GM21381 (cell line): ENCODE measurements at regions not wholly inside any gene's neighbourhood (a gene's known extent, or its start where the extent isn't known, plus 50 kb on each side); places are given as distances from the start of the nearest gene placed in this dataset.
"Not testable (repeated sequence)": the region's sequence is repeated elsewhere in the genome, so short reads cannot be mapped to it uniquely, and the experiment has no call there.

Source experiments
- ATAC-seq: cut with Tn5 transposase; IDR thresholded peaks from one replicate; pipeline ENCODE4 v1.9.1; 2021; ENCODE audit warnings: mild to moderate bottlenecking, moderate library complexity; ENCODE audit not compliant: unreplicated experiment

DNA sequence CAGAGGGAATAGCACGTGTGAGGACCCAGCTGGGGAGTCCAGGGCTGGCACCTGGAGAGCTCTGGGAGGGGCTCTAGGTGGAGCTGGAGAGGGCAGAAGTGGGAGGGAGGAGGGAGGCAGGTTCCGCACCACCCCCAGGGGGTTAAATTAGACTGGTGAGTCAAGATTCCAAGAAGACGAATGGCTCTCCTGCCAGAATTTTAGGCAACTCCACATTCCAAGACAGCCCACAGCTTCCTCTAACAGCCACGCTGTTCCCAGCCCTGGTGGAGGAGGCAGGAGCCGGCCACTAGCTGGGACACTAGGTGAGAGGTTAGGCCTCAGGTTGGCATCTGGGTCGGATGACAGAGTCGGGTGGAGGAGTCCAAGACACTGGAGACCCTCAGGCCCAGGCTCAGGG lies 60.2 kb downstream of the TFAP2C start:
- ATAC-seq, result no peak

DNA sequence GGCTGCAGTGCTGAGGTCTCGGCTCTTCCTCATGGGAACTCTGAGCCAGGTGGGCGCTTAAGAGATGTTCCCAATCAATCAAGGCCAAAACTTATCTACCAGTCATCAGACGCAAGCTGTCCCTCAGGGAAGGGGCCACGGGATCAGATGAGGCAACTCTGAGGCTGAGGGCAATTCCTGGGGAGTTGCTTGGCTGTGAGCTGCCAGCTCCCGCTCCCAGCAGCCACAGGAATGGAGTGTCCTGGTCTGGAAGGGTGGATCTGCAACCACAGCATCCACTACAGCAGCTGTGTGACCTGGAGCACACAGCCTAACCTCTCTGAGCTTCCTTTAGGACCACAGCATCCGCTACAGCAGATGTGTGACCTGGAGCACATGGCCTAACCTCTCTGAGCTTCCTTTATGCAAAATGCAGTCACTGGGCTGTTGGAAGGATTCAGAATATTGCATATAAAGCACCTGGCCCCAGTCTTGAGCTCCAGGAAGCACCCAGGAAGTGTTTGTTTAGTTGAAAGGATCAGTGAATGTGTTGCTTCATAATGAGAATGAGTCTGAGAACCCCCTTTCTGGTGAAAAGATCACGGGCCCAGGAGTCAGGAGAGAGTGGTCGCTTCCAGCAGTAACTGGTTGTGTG lies 60.9 kb downstream of the TFAP2C start:
- ATAC-seq, result no peak

DNA sequence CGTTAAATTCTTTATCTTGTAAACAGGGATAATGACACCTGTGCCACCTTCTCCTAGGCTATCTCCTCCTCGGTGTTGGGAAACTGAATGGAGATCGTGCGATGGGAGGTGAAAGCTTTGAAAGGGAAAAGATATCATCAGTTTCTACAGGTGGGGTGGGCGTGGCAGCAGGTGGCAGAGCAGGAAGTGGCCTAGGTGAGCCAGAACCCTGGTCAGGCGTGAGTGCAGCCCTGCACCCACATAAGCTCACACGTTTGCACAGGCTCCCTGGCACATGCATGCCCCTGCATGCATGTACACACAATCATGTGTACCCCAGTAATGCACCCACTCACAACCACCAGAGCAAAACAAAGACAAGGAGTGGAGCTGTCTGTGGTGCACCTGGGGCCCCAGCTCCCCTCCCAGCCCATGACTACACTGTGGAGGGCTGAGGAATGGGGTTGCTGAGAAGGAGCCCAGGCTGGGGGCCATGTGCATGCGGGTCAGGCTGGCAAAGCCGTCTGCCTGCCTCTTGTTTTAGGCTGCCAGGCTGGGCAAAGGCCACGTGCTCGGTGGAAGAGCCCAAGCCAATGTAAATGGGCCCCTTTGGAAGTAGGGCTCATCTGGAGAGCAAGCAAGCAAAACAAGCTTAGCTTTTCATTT lies 61.5 kb downstream of the TFAP2C start:
- no peak for ATAC-seq

DNA sequence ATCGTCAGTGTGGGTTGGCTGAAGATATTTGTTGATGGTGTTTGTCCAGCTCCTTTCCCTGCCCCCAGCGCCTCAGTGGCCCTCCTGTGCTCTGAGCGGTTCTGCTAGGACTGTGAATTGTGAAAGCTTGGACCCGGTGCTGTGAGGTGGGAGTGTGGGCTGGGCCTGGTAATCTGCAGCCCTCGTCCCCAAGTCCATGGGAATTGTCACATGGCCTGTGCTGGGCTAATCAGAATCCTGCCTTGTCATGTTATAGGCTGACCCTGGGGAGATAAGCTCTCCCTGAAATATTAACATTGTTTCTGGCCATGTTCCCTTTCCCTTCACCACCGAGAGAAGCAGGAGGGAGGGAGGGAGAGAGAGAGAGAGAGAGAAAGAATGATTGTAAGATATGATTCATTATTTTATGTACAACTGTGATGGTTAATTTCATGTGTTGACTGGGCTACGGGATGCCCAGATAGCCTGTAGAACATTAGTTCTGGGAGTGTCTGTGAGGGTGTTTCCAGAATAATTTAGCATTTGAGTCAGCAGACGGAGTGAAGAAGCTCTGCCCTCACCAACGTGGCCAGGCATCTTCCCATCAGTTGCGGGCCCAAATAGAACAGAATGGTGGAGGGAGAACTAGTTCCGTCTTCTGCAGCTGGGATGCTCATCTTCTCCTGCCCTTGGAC lies 62.4 kb downstream of the TFAP2C start:
- no peak for ATAC-seq

DNA sequence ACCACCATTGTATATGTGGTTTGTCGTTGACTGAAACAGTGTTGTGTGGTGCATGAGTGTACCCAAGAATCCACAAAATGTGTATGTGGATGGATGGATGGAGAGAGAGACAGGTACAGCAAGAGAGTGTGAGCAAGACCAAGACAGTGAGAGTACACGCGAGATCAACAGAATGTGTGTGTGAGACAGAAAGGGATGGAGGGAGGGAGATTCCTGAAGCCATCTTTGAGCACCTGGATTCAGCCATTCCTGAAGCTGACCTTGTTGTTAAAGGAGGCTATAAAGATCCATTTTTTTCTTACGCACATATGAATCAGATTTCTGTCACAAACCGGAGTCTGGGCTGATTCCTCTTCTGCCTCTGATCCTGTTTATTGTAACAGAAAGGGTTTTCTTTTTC lies 64.1 kb downstream of the TFAP2C start:
- ATAC-seq, result no peak

DNA sequence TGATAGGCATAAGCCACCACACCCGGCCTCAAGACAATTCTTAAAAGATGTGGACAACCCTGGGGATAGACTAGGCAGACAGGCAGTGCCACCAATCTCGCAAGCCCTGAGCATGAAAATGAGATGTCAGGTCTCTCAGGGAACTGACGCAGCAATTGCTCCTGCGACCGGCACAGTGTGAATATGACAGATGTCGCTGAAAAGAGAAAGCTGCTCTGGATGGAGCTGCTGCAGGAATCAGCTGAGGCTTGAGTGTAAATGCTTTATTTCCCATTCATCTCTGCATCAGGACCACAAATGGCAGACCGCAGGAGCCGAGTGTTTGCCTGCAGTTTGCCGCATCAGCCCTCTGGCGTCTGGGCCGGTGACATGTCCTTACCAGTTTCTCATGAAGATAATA lies 68.4 kb downstream of the TFAP2C start:
- no peak for ATAC-seq

DNA sequence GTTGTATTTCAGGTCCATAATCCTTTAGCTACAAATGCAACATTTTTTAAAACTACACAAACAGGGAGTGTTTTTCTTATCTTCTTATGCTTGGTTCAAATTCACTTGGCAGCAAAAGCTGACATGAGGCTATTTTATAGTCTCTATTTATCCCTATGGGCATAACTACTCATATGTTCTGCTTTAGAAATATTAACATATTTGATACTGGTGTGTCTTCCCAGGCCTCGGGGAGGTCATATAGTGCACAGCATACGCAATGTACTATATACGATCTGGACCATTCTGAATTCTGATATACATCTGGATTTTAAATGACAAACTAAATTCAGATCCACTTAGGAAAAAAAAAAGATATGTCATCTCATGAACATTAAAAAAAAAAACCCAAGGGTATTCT lies 69.2 kb downstream of the TFAP2C start:
- ATAC-seq, result no peak

DNA sequence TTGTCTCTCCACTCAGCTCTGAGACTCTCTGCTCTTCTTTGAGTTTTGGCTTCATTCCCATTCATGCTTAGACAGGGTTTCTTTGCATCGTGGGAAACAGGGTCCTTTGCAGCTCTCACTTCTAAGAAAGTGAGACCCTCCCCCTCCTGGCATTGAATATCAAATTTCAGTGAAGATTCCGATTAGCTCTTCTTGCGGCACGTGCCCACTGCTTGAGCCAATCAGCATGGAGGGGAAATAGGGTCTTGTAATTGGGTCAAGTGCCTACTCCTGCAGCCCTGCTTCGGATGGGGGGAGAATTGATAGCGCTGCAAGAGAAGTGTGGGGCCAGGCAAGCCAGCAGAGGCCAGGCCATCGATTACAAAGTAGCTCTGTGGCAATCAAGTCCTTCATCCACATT lies 69.6 kb downstream of the TFAP2C start:
- ATAC-seq, result no peak

DNA sequence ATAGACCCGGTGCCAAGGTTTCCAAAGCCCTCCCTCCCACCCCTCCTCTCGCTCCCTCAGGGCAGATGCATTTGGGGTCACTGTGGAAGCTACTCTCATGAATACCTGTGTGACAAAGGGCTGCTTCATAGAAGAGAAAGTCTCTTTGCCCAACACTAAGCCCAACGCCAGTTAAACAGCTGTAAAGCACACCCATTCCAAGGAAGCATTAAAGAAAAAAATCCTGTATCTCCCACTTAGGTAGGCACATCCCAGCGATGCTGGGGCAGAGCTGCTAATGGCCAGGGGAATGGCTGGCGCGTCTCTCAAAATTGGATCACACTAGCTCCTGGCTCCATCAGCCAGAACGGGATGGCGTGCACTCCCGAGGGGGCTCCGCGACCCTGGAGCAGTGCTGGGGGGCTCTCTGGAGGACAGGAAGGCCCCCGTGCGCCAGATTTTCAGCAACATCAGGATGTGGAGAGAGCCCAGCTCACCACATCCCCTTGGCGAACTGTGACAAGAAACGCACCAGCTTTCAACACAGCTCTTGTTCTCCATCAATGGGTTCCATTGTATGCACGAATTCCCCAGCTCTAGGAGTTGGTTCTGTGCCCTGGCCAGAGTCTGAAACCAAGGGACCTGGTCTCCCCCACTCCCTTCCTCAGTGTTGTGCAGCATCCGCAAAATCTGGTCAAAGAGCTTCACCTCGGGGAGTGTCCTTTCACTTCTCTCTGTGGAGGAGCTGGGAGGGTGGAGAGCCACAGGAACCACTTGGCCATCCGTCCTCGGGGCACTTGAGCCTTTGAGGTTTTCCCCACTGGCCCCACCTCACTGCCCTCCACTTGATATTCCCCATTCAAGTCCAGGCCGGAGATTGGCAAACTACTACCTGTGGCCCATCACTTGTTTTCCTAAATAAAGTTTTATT lies 74.1 kb downstream of the TFAP2C start:
- no peak for ATAC-seq

DNA sequence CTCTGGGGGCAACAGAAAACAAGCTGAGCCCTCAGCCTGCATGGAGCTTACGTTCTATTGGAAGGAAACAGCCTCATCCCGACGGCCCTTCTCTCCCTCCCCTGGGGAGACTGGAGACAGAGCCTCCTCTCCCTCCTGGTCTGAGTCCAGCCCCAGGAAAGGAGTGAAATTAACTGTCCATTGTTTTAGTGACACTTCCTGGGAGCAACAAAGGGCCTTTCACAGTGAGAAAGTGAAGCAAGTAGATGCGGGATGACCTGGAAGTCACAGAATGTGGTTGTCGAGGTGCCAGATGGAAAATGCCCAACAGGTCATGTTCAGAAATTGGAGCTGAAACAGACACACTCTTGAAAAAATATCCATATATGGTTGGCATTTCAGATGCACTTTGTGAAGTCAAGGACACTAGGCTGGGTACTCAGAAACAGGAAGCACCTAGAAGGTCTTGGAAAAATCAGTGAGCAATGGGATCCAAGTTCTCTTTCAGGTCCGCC lies 77.8 kb downstream of the TFAP2C start:
- ATAC-seq, result no peak

DNA sequence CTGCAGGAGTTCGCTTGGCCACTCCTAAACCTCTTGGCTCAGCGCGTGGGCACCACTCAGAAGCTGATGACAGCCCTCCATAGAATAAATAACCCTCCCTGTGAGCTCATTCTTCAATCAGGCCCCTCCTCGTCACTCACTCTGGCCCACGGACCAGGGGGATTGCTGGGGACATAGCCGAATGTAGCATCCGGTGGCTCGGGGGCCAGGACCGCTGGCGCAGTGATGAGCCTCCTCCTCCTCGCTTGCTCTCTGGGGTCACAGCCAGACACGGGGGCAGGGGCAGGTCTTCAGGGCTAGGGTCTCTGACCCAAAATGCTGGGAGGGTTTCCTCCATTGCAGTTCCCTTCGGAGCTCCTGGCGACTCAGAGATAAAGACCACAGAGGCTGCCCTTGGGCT lies 79.9 kb downstream of the TFAP2C start:
- ATAC-seq, result no peak

DNA sequence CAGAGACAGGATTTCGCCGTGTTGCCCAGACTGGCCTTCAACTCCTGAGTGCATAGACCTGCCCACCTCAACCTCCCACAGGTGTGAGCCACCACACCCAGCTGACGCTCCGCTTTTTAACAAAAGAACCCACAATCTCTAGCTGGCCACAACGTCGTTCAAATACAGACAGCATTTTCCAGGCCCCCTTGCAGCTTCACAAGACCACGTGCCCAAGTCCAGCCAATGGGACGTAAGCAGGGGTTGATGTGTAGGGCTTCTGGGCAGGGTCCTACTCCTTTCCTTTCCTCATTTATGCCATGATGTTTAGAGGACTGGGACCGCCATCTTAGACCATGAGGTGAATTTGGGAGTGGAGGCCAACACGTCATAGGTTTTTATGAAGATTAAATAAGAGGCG lies 81.0 kb downstream of the TFAP2C start:
- no peak for ATAC-seq

DNA sequence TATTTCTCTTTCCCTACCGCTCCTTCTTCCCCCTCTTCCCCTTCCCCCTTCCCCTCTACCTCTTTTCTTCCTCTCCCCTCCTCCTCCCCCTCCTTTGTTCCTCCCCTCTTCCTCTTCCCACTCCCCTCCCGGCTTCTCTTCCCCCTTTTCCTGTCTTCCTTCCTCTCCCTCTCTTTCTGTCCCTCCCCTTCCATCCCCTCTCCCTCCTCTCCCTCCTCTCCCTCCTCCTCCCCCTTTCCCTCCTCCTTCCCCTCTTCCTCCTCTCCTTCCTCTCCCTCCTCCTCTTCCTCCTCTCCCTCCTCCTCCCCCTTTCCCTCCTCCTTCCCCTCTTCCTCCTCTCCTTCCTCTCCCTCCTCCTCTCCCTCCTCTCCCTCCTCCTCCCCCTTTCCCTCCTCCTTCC lies 81.5 kb downstream of the TFAP2C start:
- ATAC-seq, result not testable (repeated sequence)

DNA sequence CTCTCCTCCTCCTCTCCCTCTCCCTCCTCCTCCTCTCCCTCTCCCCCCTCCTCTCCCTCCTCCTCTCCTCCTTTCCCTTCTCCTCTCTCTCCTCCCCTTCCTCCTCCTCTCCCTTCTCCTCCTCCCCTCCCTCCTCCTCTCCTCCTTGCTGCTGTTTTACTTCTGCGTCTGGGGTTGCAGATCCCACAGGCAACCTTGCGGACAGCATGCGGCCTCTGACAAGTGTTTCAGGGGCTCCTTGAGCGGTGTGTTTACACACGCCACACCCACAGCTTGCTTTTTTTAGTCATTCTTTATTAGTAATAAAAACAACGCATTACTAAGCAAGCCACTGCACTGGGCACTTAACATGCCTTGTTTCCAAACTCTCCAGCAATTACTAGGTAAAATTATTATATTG lies 81.9 kb downstream of the TFAP2C start:
- no peak for ATAC-seq

DNA sequence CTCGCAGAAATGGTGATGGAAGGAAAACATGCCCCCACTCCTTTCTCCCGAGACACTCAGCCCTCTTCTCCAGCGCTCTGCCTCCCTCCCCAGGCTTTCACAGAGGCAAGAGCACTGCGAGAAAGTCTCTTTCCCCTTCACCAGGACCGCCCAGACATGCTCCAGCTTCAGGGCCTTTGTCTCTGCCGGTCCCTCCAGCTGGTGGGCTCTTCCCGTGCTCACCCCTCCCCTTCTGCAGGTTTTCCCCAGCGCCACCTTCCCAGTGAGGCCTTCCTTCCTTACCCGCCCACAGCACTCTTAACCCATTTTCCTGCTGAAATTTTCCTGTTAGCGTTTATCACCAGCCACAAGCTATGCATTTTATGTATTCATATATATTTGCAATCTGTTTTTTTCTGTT lies 86.2 kb downstream of the TFAP2C start:
- ATAC-seq, result no peak

DNA sequence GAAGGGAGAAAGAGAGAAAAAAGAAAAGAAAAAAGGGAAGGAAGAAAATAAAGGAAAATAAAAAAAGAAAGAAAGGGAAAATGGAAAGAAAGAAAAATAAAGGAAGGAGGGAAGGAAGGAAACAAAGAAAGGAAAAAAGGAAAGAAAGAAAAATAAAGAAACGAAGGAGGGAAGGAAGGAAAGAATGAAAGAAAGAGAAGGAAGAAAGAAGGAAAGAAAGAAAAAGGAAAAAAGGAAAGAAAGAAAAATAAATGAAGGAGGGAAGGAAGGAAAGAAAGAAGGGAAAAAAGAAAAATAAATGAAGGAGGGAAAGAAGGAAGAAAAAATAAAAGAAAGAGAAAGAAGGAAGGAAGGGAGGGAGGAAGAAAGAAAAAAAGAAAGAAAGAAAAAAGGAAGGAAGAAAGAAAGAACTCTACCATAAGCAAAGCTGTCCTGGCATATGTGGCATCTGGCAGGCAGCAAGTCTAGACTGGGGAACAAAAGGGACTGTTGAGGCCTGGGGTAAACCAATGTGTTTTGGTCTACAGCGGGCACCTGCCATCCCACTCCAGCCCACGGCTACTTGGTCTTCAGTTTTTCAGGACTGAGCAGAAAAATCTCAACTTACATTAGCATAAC lies 86.9 kb downstream of the TFAP2C start:
- no peak for ATAC-seq

DNA sequence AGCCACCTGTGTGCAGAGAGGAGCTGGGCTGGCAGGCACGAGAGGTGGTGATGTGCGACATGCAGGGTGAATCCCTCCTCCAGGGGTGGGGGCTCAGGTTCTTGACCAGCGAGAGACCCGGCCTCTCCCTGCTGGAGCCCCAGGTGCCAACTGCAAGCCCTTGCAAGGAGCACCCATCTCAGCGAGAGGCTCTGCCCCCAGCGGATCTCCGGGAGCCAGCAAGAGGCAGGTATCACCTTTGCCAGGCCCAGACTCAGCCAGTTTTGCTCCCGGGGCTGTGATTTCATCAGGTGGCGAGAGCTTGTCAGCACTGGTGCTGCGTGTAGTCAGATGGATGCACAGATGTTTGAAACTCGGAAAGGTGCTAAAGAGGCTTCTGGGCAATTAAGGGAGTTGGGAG lies 87.7 kb downstream of the TFAP2C start:
- no peak for ATAC-seq

DNA sequence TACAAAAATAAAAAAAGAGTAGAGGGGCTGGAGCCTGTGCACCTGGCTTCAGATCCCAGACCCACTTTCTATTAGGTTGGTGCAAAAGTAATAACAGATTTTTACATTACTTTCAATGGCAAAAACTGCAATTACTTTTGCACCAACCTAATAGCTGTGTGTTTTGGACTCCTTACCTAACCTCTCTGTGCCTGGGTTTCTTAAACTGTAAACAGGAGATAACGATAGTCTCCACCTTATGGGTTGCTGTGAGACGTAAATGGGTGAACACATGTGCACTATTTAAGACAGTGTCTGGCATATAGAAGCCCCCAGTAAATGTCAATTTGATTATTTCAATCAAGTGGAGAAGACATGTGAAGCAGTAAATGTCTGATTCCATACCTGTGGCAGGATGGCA lies 89.7 kb downstream of the TFAP2C start:
- no peak for ATAC-seq

DNA sequence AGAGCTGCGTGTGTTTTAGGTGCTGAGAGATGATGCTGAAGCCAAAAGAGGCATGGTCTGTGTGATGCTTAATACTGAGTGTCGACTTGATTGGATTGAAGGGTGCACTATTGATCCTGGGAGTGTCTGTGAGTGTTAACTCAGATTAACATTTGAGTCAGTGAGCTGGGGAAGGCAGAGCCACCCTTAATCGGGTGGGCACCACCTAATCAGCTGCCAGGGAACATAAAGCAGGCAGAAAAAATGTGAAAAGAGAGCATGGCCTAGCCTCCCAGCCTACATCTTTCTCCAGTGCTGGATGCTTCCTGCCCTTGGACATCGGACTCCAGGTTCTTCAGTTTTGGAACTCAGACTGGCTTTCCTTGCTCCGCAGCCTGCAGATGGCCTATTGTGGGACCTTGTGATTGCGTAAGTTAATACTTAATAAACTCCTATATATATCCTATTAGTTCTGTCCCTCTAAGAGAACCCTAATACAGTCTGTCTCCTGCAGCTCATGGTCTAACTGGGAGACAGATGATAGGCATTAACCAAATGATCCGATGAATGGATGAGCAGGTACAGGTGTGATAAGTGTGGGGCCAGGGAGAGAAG lies 91.6 kb downstream of the TFAP2C start:
- ATAC-seq, result no peak

DNA sequence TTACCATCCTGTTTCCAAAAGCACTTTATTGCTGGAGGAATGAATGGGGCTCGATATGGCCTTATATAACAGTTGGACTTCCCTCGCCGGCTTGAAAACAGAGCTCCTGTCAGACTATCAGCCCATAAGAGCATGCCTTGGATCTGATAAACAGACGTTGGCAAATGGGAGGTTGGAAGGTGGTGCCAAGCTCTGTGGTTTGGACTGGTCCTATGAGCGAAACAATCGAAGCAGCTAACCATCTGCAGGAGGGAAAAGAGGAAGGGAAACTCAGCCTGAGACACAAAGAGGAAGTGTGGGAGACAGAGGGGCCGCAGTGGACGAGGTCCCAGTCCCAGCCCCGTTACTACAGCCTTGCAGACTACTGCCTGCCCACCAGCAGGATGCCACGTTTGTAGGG lies 92.9 kb downstream of the TFAP2C start:
- no peak for ATAC-seq

DNA sequence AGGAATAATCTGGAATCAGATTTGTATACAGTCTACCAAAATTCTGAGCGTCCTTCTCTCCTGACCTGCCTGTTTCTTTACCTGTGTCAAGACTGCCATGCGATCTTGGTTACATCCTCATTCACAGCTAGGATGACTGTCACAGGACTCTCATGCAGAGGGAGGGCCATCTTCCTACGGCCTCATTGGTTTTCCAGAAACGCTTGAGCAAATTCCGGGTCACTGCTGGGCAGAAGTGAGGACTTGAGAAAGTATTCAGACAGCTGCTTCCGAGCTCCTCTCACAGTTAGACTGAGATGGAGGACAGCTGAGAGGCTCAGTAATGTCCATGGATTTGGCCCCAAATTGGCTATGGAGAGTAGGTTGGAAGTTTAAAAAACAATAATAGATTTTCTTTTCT lies 94.2 kb downstream of the TFAP2C start:
- no peak for ATAC-seq
